ENCODE measurements at regions not wholly inside any gene's neighbourhood (a gene's known extent, or its start where the extent isn't known, plus 50 kb on each side); places are given as distances from the start of the nearest gene placed in this dataset.
"Not testable (repeated sequence)": the region's sequence is repeated elsewhere in the genome, so short reads cannot be mapped to it uniquely, and the experiment has no call there.

DNA sequence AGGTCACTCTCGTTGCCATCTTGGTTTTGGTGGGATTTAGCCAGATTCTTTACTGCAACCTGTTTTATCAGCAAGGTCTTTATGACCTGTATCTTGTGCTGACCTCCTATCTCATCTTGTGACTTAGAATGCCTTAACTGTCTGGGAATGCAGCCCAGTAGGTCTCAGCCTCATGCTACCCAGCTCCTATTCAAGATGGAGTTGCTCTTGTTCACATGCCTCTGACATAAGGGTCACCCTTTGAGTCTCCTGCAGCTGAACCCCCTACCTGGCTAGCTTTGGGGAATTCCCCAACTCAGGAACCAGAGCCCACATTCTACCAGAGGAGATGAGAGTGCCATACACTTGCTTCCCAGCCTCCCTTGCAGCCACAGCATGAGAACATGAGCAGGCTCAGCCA lies 123.0 kb upstream of the ARHGEF3 start:
- DNase-seq = not testable (repeated sequence)

GRCh38 chr3:56923526-56924224 lies 121.9 kb upstream of the ARHGEF3 start:
- DNase-seq = no peak

- no peak for DNase-seq
These were observed 120.1 kb upstream of the ARHGEF3 start for GRCh38 chr3:56921573-56922453.

- DNase-seq = no peak
These were observed 118.0 kb upstream of the ARHGEF3 start for GRCh38 chr3:56919797-56920195.

DNA sequence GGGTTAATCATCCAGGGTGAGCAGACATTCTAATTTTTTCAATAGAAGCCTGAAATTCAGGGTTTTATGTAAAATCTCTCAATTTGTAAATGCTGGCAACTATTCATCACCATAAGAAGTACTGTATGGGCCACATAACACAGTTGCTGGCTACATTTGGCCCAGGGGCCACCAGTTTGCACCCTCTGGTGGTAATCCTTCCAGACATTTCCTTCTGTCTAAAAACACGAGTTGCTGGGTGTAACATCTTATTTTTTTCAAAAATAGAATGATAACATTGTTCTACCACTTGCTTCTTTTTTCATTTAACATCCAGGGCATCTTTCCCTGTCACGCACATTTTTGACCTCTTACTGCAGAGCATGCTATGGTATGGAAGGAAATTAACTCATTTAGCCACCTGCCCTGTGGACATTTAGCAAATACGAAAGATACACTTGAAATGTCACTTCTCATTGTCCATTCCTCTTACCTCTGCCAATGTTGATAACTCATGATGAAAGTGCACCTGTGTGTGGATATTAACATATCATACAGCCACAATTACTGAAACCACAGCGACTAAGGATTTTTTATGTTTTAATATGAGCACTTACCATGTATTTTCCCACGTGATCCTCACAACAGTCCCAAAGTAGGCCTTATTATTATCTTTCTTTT lies 117.5 kb upstream of the ARHGEF3 start:
- no peak for DNase-seq

- no peak for DNase-seq
These were observed 116.4 kb upstream of the ARHGEF3 start for GRCh38 chr3:56918111-56918568.

DNA sequence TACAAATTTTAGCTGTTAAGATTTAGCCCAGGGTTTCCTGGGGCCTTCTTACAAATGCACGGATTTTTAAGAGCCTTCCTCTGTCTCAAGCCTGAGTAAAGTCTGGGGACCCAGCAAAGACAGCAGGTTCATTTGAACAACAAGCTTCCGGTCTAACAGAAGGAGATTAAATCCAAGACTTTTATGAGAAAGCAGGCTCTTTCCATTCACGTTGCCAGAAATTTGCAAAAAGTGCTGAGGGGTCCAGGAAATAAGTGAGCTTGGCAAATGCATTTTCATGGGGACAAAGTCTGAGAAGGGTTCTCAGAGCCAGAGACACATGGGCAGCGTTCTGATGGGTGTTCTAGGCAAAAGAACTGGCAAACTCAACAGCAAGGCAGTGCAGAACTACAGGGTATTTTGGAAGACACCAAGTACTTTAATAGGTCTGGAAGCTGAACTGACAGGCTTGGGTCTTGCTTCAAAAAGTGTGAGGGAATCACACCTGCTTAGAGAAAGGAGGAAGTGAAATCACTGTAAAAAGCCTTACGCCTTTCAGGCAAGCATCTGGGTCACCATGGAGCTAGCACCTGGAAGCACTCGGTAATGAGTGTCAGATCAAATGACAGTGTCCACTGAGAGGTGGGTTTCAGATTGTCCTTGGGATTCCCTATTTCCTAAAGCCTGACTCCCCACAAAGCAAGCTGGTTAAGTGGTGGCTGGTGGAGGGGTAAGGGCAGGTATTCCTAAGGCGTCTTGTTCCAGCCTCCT lies 115.8 kb upstream of the ARHGEF3 start:
- DNase-seq = no peak

DNA sequence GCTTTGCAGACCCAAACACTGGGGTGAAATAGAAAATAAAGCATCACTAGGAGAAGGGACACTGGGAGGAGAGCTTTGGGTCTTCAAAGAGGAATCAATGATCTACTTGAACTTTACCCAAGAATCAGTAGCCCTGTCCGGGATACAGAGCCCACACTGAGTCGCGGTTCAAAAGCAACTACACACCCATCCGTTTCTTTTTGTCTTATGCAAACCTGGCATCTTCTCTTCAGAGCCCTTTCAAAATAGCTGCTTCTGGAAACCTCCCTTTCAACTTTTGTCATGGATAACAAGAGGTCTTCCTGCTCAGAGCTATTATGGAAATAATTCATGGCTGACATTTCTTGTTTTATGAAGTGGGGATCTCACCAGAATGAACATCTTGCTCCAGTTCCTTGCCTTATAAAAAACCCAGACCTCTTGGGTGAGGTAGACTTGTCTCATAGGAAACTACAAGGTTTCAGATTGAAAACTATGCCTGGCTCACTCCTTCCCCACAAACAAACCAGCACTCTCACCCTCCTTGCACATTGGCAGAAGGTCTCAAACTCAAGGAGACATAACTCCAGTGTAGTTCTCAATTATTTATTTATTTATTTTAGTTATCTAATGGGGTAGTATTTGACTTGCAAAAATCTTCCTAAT lies 115.1 kb upstream of the ARHGEF3 start:
- no peak for DNase-seq

GRCh38 chr3:56915966-56916586 lies 114.3 kb upstream of the ARHGEF3 start:
- DNase-seq = no peak

DNA sequence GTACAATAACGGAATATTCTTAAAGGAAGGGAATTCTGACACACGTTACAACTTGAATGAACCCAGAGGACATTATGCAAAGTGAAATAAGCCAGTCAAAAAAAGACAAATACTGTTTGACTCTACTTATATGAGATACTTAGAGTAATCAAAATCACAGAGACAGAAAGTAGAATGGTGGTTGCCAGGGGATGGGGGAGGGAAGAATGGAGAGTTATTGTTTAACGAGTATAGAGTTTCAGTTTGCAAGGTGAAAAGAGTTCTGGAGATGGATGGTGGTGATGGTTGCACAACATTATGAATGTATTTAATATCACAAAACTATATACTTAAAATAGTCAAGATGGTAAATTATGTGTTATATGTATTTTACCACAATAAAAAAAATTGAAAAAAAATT lies 112.9 kb upstream of the ARHGEF3 start:
- no peak for DNase-seq

DNA sequence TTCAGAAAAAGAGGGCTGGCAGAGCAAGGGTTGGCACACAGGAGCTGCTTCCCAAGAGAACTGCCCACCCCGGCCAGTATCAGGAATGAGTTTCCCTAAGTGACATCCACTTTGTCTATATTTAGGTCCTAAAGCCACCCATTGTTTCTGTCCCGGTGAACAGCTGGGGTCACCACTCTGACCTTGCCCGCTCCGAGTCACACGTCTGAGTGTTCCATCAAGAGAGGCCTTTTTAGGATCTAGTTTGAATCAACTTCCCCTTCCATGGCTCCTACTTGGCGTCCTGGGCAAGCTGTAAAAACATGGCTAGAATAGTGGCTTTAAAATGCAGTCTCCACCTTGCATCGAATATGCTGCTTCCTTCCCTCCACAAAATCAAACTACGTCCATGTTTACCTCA lies 109.6 kb upstream of the ARHGEF3 start:
- DNase-seq = no peak

GRCh38 chr3:56909349-56909748 lies 107.6 kb upstream of the ARHGEF3 start:
- DNase-seq = no peak

DNA sequence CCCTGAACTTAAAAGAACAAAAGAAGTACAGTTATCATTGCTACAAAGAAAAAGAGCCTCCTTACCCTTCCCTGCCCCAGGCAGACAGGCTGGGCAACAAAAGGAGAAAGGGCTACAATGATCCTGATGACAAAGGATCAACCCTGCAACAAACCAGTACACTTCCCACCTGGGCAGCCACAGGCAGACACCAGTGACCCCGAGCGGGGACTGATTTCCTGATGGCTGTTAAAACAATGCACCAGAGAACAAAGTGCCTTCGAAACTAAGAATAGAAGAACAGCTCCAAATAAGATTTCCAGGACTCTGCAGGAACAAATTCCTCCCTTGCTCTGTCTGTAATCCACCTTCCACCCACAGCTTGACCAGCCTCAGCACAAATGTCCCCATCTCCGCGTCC lies 106.3 kb upstream of the ARHGEF3 start:
- no peak for DNase-seq

DNA sequence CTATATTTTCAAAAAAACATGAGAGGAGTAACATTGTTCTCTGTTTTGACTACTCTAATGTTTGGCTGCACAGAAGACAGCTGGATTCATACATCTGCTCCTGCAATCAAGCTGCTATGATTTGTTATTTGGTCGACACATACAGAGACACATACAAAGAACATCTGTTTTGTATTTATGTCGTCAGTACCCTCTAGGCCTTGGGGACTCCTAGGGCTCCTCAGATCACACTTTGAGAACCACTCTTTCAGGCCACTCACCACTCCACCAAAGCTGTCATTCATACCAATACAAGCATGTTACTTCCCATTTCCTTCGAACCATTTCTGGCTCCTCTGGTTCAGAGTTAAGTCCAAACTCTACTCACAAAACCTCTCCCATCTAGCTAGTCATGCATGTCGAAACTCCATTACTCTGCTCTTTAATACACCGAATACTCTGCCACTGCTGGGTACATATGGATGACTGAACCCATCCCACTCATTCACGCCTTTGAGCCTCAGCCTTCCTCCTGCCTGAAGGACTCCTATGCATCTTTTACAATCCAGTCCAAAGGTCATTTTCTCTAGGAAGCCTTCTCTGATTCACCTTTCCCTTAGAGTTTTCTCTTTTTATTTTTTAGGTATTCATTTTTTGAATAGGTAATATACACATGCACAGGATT lies 102.9 kb upstream of the ARHGEF3 start:
- no peak for DNase-seq

DNA sequence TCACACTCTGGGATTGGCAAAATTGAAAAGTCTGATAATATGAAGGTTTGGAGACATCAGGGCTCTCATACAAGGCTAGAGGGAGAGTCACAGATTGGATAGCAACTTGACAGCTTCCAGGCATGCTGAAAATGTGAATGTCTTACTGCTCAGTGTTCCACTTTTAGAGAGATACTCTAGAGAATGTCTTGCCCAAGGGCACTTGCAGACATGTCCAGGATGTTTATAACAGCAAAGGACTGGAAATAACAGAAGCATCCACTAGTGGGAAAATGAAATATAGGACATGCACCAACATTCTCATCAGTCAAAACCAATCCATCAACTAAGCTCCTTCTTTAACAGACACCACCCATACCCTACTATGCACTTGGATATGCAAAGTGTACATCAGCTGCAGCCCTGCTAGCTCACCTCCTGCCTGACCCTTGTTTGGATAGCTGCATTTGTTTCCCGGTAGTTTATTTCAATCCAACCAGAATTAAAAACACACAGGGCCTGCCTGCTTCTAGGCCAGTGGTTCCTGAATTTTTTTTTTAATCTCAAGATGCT lies 101.6 kb upstream of the ARHGEF3 start:
- no peak for DNase-seq

DNA sequence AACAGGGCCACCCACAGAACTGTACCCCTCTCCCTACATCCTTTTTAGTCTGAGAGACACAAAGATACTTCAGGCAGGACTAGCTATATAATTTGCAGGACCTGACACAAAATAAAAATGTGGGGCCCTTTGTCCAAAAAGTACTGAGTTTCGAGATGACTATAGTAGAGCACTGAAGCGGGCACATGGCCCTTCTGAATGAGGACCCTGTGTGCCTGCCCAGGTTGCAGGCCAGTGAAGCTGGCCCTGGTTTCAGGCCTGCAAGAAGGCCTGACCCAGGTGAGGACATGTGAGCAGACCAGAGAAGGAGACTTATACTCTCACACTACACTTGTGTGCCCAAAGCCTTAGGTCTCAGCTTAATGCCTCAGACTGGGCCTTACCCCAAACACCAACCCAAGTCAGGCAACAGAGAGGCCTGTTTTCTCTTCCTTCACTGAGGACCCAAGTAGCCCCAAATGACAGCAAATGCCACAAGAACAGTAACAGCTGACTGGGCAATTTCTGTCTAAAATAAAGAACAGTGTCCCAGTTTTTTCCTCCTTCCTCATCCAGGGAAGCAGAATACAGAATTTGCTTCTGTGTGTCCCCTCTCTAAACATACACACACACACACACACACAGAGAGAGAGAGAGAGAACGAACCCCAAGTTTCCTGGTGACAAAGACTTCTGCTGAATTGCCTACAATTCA lies 100.9 kb upstream of the ARHGEF3 start:
- no peak for DNase-seq

GRCh38 chr3:56900801-56901200 lies 99.1 kb upstream of the ARHGEF3 start:
- no peak for DNase-seq

GRCh38 chr3:56899851-56900250 lies 98.1 kb upstream of the ARHGEF3 start:
- no peak for DNase-seq

DNA sequence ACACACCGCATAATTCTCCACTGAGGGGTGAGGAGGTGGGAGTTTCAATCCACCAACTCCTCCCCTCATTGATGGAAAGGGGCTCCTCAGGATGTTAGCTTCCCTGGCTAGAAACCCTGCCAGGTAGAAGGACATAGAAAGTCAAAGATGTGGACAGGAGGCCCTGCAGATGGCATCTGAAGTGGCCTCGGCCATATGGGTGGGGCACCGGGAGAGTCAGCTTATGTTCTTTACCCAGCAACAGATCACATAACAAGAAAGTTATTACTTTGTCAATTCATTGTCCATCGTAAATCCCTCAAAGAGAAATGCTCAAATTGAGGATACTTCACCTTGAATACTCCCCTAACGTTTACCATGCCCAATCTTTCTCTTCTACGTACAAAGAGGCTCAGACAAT lies 97.3 kb upstream of the ARHGEF3 start:
- DNase-seq = no peak

GRCh38 chr3:56896357-56896756 lies 94.6 kb upstream of the ARHGEF3 start:
- DNase-seq = no peak

Data from occipital lobe (tissue), 1 donor.